ENCODE measurements at regions not wholly inside any gene's neighbourhood (a gene's known extent, or its start where the extent isn't known, plus 50 kb on each side); places are given as distances from the start of the nearest gene placed in this dataset.

GRCh38 chr14:81797315-81797714 lies 263.7 kb upstream of the SEL1L start:
- Mint-ChIP-seq H3K27ac (no peak overlapping the region), H3K4me3 (no peak overlapping the region), H3K36me3 (no peaks in the 10 kb centered on the region), H3K4me1 (no peaks in the 10 kb centered on the region), H3K27me3 (peaks cover 0 to 6% (median 0%) of the 10 kb centered on the region in 5 donors), H3K9me3 (peaks cover 0 to 14% (median 1%) of the 10 kb centered on the region in 11 donors)
- CTCF ChIA-PET, result no interaction called here
- no peaks in the 10 kb centered on the region for H3K27me3 ChIP-seq (ENCODE audit: control insufficient read depth in 2 of 2, insufficient read depth in 2 of 2, low read length in 2 of 2)
- DNase-seq (no peak), ATAC-seq (no peak)
- H3K4me3 ChIP-seq (ENCODE audit: low read length), result no peak overlapping the region
- H3K36me3 ChIP-seq (ENCODE audit: control insufficient read depth in 2 of 3, insufficient read depth in 3 of 3, low read length in 3 of 3), result no peaks in the 10 kb centered on the region
- no peak overlapping the region for H3K27ac ChIP-seq (ENCODE audit: low read depth, low read length)
- intact Hi-C loops (cut with micrococcal nuclease), result no loop called here
- POLR2A ChIA-PET, result no interaction called here
- H3K4me1 ChIP-seq (ENCODE audit: control insufficient read depth in 2 of 2, insufficient read depth in 2 of 2, low read length in 2 of 2), result no peaks in the 10 kb centered on the region
- no peaks in the 10 kb centered on the region for H3K9me3 ChIP-seq (ENCODE audit: control insufficient read depth in 2 of 3, low read length in 3 of 3)

GRCh38 chr14:81801921-81802320 lies 268.3 kb upstream of the SEL1L start:
- Histone ChIP-seq H3K4me3 (ENCODE audit: low read length) (no peak overlapping the region), H3K27me3 (ENCODE audit: control insufficient read depth in 2 of 2, insufficient read depth in 2 of 2, low read length in 2 of 2) (no peaks in the 10 kb centered on the region), H3K36me3 (ENCODE audit: control insufficient read depth in 2 of 3, insufficient read depth in 3 of 3, low read length in 3 of 3) (no peaks in the 10 kb centered on the region), H3K4me1 (ENCODE audit: control insufficient read depth in 2 of 2, insufficient read depth in 2 of 2, low read length in 2 of 2) (no peaks in the 10 kb centered on the region), H3K27ac (ENCODE audit: low read depth, low read length) (no peak overlapping the region), H3K9me3 (ENCODE audit: control insufficient read depth in 2 of 3, low read length in 3 of 3) (no peaks in the 10 kb centered on the region)
- Mint-ChIP-seq H3K36me3 (no peaks in the 10 kb centered on the region), H3K4me1 (no peaks in the 10 kb centered on the region), H3K9me3 (peaks cover 0 to 9% (median 1%) of the 10 kb centered on the region in 11 donors), H3K27ac (no peak overlapping the region), H3K4me3 (no peak overlapping the region), H3K27me3 (no peaks in the 10 kb centered on the region)
- ChIA-PET CTCF (no interaction called here), POLR2A (no interaction called here)
- intact Hi-C loops (cut with micrococcal nuclease), result no loop called here
- DNase-seq (no peak), ATAC-seq (no peak)

- no peak overlapping the region for H3K27ac Mint-ChIP-seq
- Histone ChIP-seq H3K36me3 (ENCODE audit: control insufficient read depth in 2 of 3, insufficient read depth in 3 of 3, low read length in 3 of 3) (no peaks in the 10 kb centered on the region), H3K27ac (ENCODE audit: low read depth, low read length) (no peak overlapping the region), H3K9me3 (ENCODE audit: control insufficient read depth in 2 of 3, low read length in 3 of 3) (no peaks in the 10 kb centered on the region), H3K4me3 (ENCODE audit: low read length) (no peak overlapping the region), H3K4me1 (ENCODE audit: control insufficient read depth in 2 of 2, insufficient read depth in 2 of 2, low read length in 2 of 2) (no peaks in the 10 kb centered on the region), H3K27me3 (ENCODE audit: control insufficient read depth in 2 of 2, insufficient read depth in 2 of 2, low read length in 2 of 2) (no peaks in the 10 kb centered on the region)
- H3K27me3 Mint-ChIP-seq, result no peaks in the 10 kb centered on the region
- intact Hi-C loops (cut with micrococcal nuclease), result no loop called here
- H3K4me3 Mint-ChIP-seq, result no peak overlapping the region
- H3K36me3 Mint-ChIP-seq, result no peaks in the 10 kb centered on the region
- H3K4me1 Mint-ChIP-seq, result no peaks in the 10 kb centered on the region
- no peak for ATAC-seq
- ChIA-PET CTCF (no interaction called here), POLR2A (no interaction called here)
- DNase-seq, result no peak
- peaks cover 0 to 9% (median 1%) of the 10 kb centered on the region in 11 donors for H3K9me3 Mint-ChIP-seq
These were observed 268.7 kb upstream of the SEL1L start for GRCh38 chr14:81802341-81802740.

GRCh38 chr14:81805785-81806184 lies 272.1 kb upstream of the SEL1L start:
- Mint-ChIP-seq H3K4me3 (no peak overlapping the region), H3K9me3 (peaks cover 0 to 17% (median 4%) of the 10 kb centered on the region in 11 donors), H3K27ac (no peak overlapping the region), H3K27me3 (no peaks in the 10 kb centered on the region), H3K4me1 (no peaks in the 10 kb centered on the region), H3K36me3 (peaks cover 0 to 3% (median 0%) of the 10 kb centered on the region in 5 donors)
- Histone ChIP-seq H3K9me3 (ENCODE audit: control insufficient read depth in 2 of 3, low read length in 3 of 3) (no peaks in the 10 kb centered on the region), H3K4me3 (ENCODE audit: low read length) (no peak overlapping the region), H3K36me3 (ENCODE audit: control insufficient read depth in 2 of 3, insufficient read depth in 3 of 3, low read length in 3 of 3) (no peaks in the 10 kb centered on the region), H3K27me3 (ENCODE audit: control insufficient read depth in 2 of 2, insufficient read depth in 2 of 2, low read length in 2 of 2) (no peaks in the 10 kb centered on the region), H3K4me1 (ENCODE audit: control insufficient read depth in 2 of 2, insufficient read depth in 2 of 2, low read length in 2 of 2) (no peaks in the 10 kb centered on the region), H3K27ac (ENCODE audit: low read depth, low read length) (no peak overlapping the region)
- ChIA-PET POLR2A (no interaction called here), CTCF (no interaction called here)
- no peak for DNase-seq
- intact Hi-C loops (cut with micrococcal nuclease), result no loop called here
- ATAC-seq, result no peak

GRCh38 chr14:81811705-81812269 lies 278.1 kb upstream of the SEL1L start:
- CTCF ChIA-PET, result no interaction called here
- Mint-ChIP-seq H3K27me3 (no peaks in the 10 kb centered on the region), H3K4me1 (no peaks in the 10 kb centered on the region), H3K36me3 (peaks cover 0 to 3% (median 0%) of the 10 kb centered on the region in 5 donors), H3K4me3 (no peak overlapping the region), H3K9me3 (peaks cover 0 to 20% (median 7%) of the 10 kb centered on the region in 11 donors), H3K27ac (no peak overlapping the region)
- DNase-seq (no peak), ATAC-seq (no peak)
- POLR2A ChIA-PET, result no interaction called here
- Histone ChIP-seq H3K4me1 (ENCODE audit: control insufficient read depth in 2 of 2, insufficient read depth in 2 of 2, low read length in 2 of 2) (no peaks in the 10 kb centered on the region), H3K9me3 (ENCODE audit: control insufficient read depth in 2 of 3, low read length in 3 of 3) (no peaks in the 10 kb centered on the region), H3K27me3 (ENCODE audit: control insufficient read depth in 2 of 2, insufficient read depth in 2 of 2, low read length in 2 of 2) (no peaks in the 10 kb centered on the region), H3K27ac (ENCODE audit: low read depth, low read length) (no peak overlapping the region), H3K36me3 (ENCODE audit: control insufficient read depth in 2 of 3, insufficient read depth in 3 of 3, low read length in 3 of 3) (no peaks in the 10 kb centered on the region), H3K4me3 (ENCODE audit: low read length) (no peak overlapping the region)
- intact Hi-C loops (cut with micrococcal nuclease), result no loop called here

GRCh38 chr14:81818271-81818670 lies 284.6 kb upstream of the SEL1L start:
- no peak overlapping the region for H3K27ac Mint-ChIP-seq
- CTCF ChIA-PET, result no interaction called here
- intact Hi-C loops (cut with micrococcal nuclease), result no loop called here

GRCh38 chr14:81819344-81819743 lies 285.7 kb upstream of the SEL1L start:
- H3K4me3 ChIP-seq (ENCODE audit: low read length), result no peak overlapping the region
- Mint-ChIP-seq H3K36me3 (no peaks in the 10 kb centered on the region), H3K4me3 (no peak overlapping the region), H3K9me3 (peaks cover 0 to 18% (median 4%) of the 10 kb centered on the region in 11 donors), H3K27ac (no peak overlapping the region), H3K27me3 (no peaks in the 10 kb centered on the region), H3K4me1 (no peaks in the 10 kb centered on the region)
- H3K27ac ChIP-seq (ENCODE audit: low read depth, low read length), result no peak overlapping the region
- DNase-seq, result no peak
- H3K4me1 ChIP-seq (ENCODE audit: control insufficient read depth in 2 of 2, insufficient read depth in 2 of 2, low read length in 2 of 2), result no peaks in the 10 kb centered on the region
- ChIA-PET POLR2A (no interaction called here), CTCF (no interaction called here)
- no peaks in the 10 kb centered on the region for H3K27me3 ChIP-seq (ENCODE audit: control insufficient read depth in 2 of 2, insufficient read depth in 2 of 2, low read length in 2 of 2)
- no peaks in the 10 kb centered on the region for H3K9me3 ChIP-seq (ENCODE audit: control insufficient read depth in 2 of 3, low read length in 3 of 3)
- no peak for ATAC-seq
- intact Hi-C loops (cut with micrococcal nuclease), result no loop called here
- no peaks in the 10 kb centered on the region for H3K36me3 ChIP-seq (ENCODE audit: control insufficient read depth in 2 of 3, insufficient read depth in 3 of 3, low read length in 3 of 3)

More at GRCh38 chr14:81818271-81818670, 284.6 kb upstream of the SEL1L start:
- Mint-ChIP-seq H3K27me3 (no peaks in the 10 kb centered on the region), H3K4me1 (no peaks in the 10 kb centered on the region), H3K4me3 (no peak overlapping the region), H3K9me3 (peaks cover 0 to 11% (median 4%) of the 10 kb centered on the region in 11 donors), H3K36me3 (no peaks in the 10 kb centered on the region)
- POLR2A ChIA-PET, result no interaction called here
- no peaks in the 10 kb centered on the region for H3K27me3 ChIP-seq (ENCODE audit: control insufficient read depth in 2 of 2, insufficient read depth in 2 of 2, low read length in 2 of 2)
- H3K4me1 ChIP-seq (ENCODE audit: control insufficient read depth in 2 of 2, insufficient read depth in 2 of 2, low read length in 2 of 2), result no peaks in the 10 kb centered on the region
- DNase-seq, result no peak
- H3K4me3 ChIP-seq (ENCODE audit: low read length), result no peak overlapping the region
- no peak for ATAC-seq
- no peaks in the 10 kb centered on the region for H3K9me3 ChIP-seq (ENCODE audit: control insufficient read depth in 2 of 3, low read length in 3 of 3)
- H3K36me3 ChIP-seq (ENCODE audit: control insufficient read depth in 2 of 3, insufficient read depth in 3 of 3, low read length in 3 of 3), result no peaks in the 10 kb centered on the region
- no peak overlapping the region for H3K27ac ChIP-seq (ENCODE audit: low read depth, low read length)

All from naive thymus-derived CD4-positive, alpha-beta T cell (primary cell).